T-helper 2 cell treated with Interferon-gamma antibody and Interleukin-4, amounts not matched to agents 100 ng/mL and 5 ng/mL, for 36 hours (primary cell): ENCODE measurements at regions not wholly inside any gene's neighbourhood (a gene's known extent, or its start where the extent isn't known, plus 50 kb on each side); places are given as distances from the start of the nearest gene placed in this dataset.
"Not testable (repeated sequence)": the region's sequence is repeated elsewhere in the genome, so short reads cannot be mapped to it uniquely, and the experiment has no call there.

Experiments
- intact Hi-C: fragments of 100-400 bp; cut with micrococcal nuclease; formaldehyde crosslinking; loops from one replicate; pipeline ENCODE4 v1.15.1; 2023

DNA sequence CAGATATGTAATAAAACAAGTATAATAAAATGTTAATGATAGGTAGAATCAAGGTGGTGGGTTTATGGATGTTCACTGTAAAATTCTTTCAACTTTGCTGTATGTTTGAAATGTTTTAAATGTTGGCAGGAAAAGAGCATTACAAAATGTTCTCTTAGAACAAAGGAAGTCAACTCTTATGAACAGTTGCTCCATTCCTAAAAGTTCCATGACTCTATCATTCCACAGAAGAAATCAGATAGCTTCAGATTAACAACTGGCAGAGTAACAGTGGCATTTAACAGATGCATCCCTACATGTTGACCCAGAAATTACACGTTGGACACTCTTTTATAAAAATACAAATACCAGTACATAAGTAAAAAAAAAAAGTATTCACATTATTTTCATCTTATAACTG lies 2023.7 kb downstream of the ARAP2 start:
- intact Hi-C loops: no loop called here

DNA sequence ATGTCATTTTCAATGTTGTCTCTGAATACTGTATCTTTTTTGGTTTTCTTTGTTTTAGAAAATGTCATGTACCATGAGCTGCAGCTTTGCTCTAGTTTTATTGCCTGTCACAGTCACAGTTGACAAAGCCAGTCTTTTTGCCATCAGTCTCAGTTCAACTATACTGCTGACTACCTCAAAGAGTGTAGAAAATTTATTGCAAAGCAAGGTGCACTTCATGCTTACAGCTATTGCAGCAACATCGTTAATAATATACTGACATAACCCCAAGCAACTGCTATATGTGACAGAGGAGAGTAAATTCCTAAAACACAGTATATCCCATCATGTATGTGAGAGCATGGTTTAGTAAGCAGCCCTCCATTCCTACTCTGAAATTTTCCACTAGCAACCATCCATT lies 2022.3 kb downstream of the ARAP2 start:
- intact Hi-C loops: no loop called here

DNA sequence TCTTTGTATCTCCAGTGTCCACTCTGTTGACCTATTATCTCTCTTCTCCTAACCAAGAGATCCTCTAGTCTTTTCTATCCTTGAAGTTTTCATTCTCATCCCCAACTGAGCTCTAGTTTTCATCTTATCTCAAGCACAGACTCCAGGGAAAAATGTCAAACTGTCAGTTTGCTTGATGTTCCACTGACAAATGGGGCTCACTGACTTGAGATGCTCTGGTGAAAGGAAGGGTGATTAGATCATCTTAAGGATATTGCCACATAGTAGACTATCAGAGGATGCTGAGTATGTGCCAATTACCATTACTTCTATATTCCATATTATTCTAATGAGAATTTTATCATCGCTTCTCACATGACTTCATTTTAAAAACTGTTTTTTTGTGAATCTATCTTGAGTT lies 2008.2 kb downstream of the ARAP2 start:
- intact Hi-C loops: no loop called here

DNA sequence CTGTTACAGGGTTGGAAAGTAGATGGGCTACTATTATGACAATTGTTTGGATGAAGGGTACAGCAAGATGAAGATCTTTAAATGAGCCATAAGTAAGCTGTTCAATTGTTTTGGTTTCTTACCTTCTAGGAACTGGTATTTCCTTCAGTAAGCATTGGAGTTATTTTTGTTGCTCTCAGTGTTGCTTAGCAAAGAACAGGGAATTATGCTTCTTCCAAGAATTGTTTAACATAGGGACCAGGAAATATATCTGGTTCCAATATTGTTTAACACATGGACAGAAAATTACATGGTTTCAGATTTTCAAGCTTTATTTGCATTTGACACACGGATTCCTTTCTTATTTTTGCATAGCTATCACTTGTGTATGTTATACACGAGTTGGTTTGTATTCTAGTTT lies 1999.0 kb downstream of the ARAP2 start:
- intact Hi-C loops: no loop called here

DNA sequence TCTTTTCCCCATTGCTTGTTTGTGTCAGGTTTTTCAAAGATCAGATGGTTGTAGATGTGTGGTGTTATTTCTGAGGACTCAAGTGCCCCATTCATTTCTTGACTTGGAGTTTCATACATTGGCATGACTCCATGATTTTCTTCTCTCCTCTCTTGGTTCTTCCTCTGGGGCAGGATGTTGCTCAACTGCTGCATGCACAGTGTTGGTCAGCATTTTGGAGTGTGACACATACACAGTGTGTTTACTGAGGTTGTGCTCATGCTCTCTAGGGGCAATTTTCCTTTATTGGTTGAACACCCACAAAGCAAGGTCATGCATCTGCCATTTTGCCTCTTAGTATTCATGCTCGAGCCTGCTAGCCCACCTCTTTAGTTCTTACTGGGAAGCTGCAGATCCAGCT lies 1993.8 kb downstream of the ARAP2 start:
- intact Hi-C loops: no loop called here

DNA sequence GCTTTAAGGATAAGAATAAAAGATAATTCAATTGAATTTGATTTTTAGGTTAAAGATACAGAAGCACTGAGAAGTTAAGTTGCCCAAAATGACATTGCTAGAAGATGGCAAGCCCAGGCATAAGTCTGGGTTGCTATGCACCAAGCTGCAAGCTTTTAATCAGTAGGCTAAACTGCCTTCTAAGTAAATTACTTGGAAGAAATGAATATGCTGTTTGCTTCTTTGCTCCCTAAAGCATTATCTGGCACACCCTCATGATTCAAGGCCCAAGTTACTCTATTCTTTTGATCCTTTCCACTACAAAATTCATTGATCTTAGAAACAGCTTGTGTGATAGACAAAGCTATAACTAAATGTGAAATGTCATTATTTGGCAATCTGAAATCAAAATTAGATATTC lies 1991.1 kb downstream of the ARAP2 start:
- intact Hi-C loops: no loop called here

DNA sequence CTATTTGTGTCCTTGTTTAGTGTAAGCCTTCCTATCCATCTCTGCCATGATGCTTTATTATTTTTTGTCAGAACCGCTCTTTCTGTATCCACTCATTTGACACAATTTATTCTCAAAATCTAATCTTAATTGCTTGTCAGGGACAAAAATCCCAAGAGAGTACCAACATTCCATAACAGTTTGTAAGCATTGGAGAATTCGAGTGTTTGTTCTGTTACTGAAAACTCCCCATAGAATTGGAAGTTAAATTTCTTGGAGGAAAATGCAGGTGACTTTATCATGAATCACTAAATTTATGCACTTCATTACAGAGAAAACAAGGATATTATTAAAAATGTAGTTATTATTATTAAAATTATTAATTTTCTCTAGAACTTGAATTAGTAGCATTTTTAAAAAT lies 1986.1 kb downstream of the ARAP2 start:
- intact Hi-C loops: no loop called here

DNA sequence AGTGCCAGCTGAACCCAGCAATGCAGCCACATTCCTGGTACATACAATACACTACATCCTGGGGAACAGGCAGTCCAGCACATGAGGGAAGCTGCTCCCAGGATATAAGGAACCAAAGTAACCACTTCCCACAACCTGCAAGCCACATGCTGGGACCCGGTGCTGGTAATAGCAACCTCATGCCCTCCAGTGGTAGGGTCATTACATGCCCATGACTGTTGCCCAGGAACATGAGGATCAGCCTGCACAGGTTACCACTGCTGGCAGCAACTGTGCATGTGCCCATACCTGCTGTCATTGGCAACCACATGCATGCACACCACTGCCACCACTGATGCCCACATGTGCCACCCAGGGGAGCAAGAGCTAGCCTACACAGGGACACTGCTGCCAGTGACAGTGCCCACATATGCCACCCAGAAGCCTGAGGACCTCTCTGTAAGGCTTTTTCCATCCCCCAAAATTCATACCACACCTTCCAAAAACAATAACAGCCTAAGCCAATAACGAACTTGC lies 1982.5 kb downstream of the ARAP2 start:
- intact Hi-C loops: no loop called here

DNA sequence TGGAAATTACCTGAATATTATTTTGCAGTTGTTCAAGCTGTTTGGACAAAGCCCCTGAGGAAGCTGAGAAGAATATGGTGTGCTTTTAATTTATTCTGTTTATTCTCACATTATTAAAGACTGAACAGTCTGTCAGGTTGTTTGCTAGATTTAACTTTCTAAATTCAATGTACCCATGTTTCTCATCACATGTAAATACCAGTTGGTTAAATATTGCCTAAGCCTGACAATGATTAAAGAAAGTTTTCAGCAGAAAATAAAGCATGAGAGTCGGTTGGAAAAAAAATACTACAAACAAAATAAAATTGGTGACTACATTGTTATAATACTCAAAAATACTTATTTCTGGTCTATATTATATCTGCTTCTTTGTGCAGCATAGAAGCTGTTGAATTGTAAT lies 1974.7 kb downstream of the ARAP2 start:
- intact Hi-C loops: no loop called here

DNA sequence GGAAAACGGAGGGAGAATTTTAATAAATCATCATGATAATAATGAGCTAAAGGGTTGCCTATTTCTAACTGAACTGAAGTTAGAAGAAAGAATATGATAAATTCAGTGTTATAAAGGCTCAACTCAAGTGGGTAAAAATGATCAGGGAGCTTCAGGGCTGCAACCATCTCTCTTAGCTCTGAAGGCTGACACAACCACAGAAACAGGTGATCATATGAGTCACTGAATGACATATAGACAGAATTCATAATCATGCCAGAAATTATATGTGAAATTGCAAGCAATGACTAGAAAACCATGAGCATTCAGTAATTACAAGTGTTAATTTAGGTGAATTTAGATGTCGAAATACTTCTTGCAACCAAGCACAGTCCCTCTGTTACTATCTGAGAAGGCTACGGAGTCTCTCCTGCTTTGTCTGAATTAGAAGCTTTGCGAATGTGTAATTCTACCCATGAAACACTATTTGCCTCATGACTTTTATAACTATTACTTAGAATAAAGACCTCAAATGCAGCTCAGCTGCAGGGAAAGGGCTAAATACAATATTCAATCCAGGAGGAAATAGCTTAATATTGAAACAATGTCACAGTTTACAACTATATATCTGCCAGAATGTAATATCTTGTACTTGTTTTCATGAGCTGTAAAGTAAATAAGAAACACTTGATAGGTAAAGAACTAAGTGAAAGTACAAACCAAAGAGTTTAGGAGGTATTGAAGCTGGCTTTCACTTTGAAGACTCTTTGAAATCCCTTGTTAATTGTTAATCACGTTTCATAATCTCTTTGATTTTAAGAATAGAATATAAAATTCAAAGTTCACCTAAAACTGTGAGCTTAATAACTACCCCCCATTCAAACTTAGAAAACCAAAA lies 1972.6 kb downstream of the ARAP2 start:
- intact Hi-C loops: no loop called here

DNA sequence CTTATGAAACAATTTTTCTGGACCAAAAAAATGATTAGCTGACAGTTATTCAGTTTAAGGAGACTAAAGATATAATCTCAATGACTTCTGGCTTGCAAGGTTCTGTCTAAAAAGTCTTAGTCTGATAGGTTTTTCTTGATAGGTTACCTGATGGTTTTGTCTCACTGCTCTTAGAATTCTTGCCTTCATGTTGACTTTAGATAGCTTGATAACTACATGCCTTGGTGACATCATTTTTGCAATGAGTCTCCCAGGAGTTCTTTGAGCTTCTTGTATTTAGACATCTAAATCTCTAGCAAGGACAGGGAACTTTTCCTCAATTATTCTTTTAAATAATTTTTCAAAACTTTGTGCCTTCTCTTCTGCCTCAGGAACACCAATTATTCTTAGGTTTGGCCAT lies 1965.3 kb downstream of the ARAP2 start:
- intact Hi-C loops: no loop called here

DNA sequence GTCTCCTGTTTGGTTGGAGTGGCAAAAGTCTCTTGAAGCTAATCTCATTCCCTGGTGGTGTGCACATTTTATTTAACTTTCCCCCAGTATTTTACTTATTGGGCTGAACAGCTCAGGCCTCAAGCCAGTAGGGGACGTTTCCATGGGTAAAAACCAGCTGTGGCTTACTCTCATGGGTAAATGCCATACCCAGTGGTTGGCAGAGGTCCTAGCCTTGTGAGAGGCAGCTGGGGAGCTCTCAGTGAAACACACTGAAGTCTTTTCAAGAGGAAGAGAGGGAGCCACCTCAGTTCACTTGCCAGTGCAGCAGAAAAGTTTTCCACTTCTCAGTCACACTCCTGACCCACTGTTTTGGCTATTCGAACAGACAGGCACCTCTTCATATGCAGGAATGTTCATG lies 1964.2 kb downstream of the ARAP2 start:
- intact Hi-C loops: no loop called here

DNA sequence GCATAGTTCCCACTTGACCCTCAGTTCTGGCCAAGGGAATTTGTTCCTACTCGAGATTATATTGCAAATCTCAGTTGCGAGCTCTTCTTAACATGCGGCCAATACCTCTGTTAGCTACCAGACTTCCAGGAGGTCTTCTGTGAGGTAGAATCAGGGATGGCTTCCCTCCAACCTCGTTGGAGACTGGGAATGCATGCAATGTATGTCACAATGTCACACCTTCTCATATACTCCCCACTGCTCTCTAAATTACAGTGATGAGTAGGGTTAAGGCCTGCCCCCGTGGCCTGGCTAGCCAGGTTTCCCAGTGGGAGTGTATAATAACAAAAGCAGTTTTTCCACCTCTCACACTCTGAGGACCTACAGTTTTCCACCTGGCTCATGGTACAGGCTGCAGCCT lies 1962.5 kb downstream of the ARAP2 start:
- intact Hi-C loops: no loop called here

DNA sequence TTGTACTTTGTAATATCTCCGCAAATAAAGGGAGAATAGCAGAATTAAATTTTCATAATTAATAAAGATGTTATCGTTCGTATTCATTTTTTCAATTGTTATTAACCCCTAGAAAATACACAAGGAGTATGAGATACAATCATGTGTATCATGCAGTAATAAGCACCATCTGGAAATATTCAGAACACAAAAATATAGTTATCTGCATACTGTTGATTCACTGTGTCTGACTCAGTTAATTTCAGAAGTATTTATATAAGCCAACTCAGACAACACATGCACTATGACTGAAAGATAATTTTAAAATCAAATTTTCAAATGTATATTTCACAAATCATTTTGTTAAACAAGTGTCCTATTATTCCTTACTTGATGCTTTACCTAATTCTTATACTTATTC lies 1954.8 kb downstream of the ARAP2 start:
- intact Hi-C loops: no loop called here

DNA sequence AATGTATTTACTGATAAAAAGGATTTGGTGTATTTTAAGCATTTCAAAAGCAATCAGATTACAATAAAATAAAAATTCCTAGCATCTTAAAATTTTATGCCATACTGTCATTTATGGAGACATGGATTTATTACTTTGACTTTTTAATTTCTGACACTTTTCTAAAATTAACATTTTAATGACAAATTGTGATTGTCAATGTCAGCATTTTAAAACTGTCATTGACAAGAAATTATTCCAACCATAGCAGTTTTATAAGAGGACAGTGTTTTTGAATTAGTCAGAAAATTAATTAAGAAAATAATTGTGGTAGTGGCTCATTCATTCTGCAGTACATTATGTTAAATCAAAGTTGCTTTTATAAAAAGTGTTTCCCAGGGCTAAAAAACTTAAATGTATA lies 1954.4 kb downstream of the ARAP2 start:
- intact Hi-C loops: no loop called here

DNA sequence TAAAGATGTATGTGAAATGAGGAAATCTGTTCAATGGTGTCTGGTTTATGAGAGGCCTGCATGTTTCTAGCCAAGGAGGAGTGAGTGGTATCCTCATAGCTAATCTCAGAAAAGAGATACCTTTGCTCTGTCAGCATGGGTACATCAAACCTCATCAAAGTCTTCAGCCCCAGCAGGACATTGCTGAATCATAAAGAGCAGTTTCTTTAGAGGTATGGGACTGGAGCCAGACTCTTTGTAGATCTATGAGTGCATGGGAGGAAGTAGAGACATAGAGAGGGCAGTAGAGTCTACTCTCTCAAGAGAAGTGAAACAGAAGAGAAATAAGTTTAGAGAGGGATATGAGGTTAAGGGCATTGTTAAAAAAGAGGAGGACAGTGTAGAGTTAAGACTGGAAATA lies 1950.9 kb downstream of the ARAP2 start:
- intact Hi-C loops: no loop called here

DNA sequence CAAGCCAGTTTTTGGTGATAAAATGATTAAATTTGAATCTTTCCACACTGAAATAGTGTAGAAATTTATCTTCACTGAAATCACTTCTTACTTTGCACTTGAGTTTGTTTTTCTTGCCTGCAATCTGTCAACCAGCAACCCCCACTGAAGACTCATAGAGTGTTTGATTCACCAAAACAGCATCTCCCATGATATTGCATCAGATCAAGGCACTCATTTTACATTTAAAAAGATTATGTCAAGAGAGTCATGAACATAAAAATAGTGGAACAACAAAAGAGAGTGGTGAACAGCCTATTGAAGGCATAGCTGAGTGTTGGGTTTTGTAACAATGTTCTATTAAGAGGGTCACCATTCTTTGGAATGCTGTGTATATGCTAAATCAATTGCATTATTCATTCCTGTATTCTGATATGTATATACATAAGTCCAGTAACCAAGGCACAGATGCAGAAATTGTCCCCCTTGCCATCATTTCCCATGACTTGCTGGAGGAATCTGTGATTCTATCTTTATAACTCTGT lies 1934.9 kb downstream of the ARAP2 start:
- intact Hi-C loops: no loop called here

DNA sequence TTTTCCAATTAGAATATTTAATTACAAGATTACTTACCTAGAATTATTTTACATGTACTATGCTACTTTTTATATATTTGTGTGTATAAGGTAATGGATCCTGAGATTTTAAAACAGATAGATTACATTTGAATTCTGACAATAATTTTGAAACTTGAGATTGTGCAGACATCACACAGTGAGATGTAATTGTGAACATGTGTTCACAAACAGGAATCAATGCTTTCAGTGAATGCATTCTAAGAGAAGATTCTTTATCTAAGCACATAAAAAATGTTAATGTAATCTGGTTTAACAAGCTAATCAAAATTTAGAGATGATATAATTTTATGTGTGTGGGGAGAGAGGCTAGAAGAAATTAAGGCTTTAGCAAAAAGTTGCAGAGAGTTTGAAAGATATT lies 1925.5 kb downstream of the ARAP2 start:
- intact Hi-C loops: no loop called here

DNA sequence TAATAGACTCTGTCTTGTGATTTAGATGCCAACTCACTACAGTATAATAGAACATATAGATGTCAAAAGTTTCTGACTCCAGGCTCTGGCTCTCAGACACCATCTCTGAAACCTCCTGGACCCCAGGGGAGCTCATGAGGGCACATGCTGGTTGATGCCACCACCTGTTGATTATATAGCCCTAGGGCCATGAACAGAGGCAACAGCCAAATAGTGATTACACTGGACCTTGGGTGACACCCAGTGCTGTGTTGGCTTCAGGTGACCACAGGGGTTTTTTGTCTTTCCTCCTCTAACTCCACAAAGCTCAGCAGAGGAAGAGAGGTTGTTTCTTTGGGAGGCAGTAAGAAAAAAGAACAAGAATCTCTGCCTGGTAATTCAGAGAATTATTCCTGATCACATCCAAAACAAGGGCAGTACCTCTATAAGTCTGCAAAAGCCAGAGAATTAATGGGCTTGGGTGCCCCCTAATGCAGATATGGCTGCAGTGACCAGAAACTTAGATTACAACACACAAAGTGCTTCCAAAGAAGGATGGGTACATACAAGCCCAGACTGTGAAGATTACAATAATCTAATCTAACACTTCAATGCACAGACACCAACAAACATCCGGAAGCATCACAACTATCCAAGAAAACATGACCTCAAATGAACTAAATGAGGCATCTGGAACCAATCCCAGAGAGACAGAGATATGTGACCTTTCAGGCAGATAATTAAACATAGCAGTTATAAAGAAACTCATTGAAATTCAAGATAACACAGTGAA lies 1920.6 kb downstream of the ARAP2 start:
- intact Hi-C loops: no loop called here

DNA sequence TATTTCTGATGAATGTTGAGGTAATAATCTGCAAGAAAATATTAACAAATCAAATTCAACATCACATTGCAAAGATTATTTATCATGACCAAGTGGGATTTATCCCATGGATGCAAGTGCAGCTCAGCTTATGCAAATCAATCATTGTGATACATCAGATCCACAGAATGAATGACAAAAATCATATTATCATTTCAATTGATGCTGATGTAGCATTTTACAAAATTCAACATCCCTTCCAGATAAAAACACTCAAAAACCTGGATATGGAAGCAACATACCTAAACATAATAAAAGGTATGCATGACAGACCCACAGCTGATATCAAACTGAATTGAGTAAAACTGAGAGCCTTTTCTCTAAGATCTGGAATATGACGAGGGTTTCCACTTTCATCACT lies 1915.4 kb downstream of the ARAP2 start:
- intact Hi-C loops: no loop called here

DNA sequence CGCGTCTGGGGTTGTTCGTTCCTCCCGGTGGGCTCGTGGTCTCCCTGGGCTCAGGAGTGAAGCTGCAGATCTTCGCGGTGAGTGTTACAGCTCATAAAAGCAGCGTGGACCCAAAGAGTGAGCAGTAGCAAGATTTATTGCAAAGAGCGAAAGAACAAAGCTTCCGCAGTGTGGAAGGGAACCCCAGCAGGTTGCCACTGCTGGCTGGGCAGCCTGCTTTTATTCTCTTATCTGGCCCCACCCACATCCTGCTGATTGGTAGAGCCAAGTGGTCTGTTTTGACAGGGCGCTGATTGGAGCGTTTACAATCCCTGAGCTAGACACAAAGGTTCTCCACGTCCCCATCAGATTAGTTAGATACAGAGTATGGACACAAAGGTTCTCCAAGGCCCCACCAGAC lies 1909.2 kb downstream of the ARAP2 start:
- intact Hi-C loops: not testable (repeated sequence)

DNA sequence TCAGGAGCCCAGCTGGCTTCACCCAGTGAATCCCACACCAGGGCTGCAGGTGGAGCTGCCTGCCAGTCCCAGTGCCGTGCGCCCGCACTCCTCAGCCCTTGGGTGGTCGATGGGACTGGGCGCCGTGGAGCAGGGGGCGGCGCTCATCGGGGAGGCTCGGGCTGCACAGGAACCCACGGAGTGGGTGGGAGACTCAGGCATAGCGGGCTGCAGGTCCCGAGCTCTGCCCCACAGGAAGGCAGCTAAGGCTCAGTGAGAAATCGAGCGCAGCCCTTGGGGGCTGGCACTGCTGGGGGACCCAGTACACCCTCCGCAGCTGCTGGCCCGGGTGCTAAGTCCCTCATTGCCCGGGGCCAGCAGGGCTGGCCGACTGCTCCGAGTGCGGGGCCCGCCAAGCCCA lies 1908.8 kb downstream of the ARAP2 start:
- intact Hi-C loops: not testable (repeated sequence)
